ENCODE measurements at regions not wholly inside any gene's neighbourhood (a gene's known extent, or its start where the extent isn't known, plus 50 kb on each side); places are given as distances from the start of the nearest gene placed in this dataset.

DNA sequence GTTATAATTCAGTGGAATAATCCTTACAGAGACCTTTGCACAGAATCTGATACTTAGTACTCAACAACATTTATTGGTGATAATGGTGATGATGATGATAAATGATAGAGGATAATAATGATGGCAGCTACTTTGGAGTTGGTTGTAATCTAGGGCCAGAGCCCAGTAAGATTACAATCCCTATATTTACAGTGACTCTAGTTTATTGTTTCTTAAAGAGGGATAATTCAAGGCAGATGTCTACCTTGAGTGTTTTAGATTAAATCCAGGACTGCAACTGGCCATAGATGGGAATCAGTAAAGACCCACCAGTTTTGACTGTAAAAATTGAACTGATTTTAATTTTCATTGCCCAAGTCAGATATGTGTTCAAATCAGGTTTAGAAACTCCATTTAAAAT, 813.9 kb upstream of the CNTNAP5 start:
- TF ChIP-seq POLR2A (IDR thresholded peaks at IDR 0.05), result no peak
- TF ChIP-seq, protein P1, sequence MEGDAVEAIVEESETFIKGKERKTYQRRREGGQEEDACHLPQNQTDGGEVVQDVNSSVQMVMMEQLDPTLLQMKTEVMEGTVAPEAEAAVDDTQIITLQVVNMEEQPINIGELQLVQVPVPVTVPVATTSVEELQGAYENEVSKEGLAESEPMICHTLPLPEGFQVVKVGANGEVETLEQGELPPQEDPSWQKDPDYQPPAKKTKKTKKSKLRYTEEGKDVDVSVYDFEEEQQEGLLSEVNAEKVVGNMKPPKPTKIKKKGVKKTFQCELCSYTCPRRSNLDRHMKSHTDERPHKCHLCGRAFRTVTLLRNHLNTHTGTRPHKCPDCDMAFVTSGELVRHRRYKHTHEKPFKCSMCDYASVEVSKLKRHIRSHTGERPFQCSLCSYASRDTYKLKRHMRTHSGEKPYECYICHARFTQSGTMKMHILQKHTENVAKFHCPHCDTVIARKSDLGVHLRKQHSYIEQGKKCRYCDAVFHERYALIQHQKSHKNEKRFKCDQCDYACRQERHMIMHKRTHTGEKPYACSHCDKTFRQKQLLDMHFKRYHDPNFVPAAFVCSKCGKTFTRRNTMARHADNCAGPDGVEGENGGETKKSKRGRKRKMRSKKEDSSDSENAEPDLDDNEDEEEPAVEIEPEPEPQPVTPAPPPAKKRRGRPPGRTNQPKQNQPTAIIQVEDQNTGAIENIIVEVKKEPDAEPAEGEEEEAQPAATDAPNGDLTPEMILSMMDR (IDR thresholded peaks at IDR 0.05), result no peak

Measured in body of pancreas (tissue), 4 donors.